BLaER1 treated with 17β-estradiol and CSF1 and Interleukin-3, amounts not matched to agents 10 nM and 100 nM (cell line): ENCODE measurements at regions not wholly inside any gene's neighbourhood (a gene's known extent, or its start where the extent isn't known, plus 50 kb on each side); places are given as distances from the start of the nearest gene placed in this dataset.

Experiments
- H3K27ac ChIP-seq, 11 experiments: shearing (Covaris generic); formaldehyde crosslinking; 2 replicates each; pipeline ENCODE4 v1.8.1; 2022
- H3K27me3 ChIP-seq, 11 experiments: shearing (Covaris generic); formaldehyde crosslinking; 2 replicates each; pipeline ENCODE4 v1.8.1; 2022
- H3K36me3 ChIP-seq, 11 experiments: shearing (Covaris generic); formaldehyde crosslinking; 2 replicates each; pipeline ENCODE4 v1.8.1; 2022
- H3K4me1 ChIP-seq, 10 experiments: shearing (Covaris generic); formaldehyde crosslinking; 2 replicates each; pipeline ENCODE4 v1.8.1; 2022
- H3K4me2 ChIP-seq, 11 experiments: shearing (Covaris generic); formaldehyde crosslinking; 2 replicates each; pipeline ENCODE4 v1.8.1; 2022
- H3K4me3 ChIP-seq, 10 experiments: shearing (Covaris generic); formaldehyde crosslinking; 2 replicates each; pipeline ENCODE4 v1.8.1; 2022
- H3K9ac ChIP-seq, 11 experiments: shearing (Covaris generic); formaldehyde crosslinking; 2 replicates each; pipeline ENCODE4 v1.8.1; 2022
- H3K9me3 ChIP-seq, 11 experiments: shearing (Covaris generic); formaldehyde crosslinking; replicated peaks in 1 of 11; 2 replicates each; pipeline ENCODE4 v1.8.1; 2022
- H4K20me1 ChIP-seq, 11 experiments: shearing (Covaris generic); formaldehyde crosslinking; 2 replicates each; pipeline ENCODE4 v1.8.1; 2022
- Cebpa-rat ChIP-seq, 11 experiments: shearing (Covaris generic); IDR thresholded peaks; 2 replicates each; pipeline ENCODE4 v1.8.1; 2022

DNA sequence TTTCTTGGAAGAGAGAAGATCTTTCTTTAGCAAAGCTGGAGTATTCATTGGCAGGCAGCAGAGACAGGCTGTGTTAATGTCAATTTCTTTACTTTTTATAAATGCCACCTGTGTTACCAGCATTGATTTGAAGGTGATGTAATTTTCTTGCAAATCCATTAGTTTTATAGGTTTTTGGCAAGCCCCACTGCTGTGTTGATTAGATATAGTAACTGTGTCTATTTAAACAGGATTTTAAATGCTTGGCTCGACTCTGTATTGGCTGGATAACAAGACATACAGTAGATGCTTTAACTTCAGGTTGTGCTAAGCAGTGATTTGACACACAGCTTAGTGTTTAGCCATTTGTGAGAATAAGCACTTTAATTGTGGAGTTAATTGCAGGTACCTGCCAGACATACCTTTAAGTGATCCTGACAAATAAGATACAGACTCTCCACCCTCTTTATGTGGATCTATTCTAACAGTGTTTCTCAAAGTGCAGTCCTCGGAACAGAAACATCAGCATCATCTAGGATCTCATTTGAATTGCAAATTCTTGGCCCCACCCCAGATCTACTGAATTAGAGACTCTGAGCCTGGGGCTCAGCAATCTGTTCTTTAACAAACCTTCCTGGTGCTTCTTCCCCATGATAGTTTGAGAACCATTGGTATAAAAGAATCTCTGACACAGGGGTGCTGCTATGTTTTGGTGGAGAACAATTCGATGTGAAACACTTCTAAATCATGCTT, 397.5 kb downstream of the HDGFL1 start:
- H3K27me3 ChIP-seq: no peaks in the 10 kb centered on the region
- H3K4me2 ChIP-seq: no peak overlapping the region

DNA sequence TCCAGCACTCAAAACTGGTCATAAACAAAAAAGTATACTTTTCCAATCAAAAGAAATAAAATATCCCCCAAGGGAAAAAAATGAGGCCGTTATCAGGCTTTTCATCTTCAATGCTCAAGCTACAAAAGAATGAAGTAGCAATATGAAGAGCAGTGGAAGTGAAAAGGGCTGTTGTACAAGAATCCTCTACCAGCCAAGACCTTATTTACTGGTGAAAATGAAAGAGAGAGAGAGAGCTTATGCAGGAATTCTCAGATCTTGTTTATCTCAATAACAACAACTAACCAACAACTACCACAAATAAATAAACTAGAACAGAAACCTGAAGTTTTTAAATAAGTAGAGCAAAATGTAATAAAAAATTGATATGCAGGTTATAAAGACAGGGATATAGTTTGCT, 400.6 kb downstream of the HDGFL1 start:
- H4K20me1 ChIP-seq: no peaks in the 10 kb centered on the region
- no peaks in the 10 kb centered on the region for H3K4me1 ChIP-seq
- no peak for TF ChIP-seq Cebpa-rat (IDR thresholded peaks at IDR 0.05)
- no peak overlapping the region for H3K27ac ChIP-seq
- H3K9ac ChIP-seq: no peak overlapping the region
- no peaks in the 10 kb centered on the region for H3K27me3 ChIP-seq
- H3K4me2 ChIP-seq: no peak overlapping the region
- no peak overlapping the region for H3K4me3 ChIP-seq
- no peaks in the 10 kb centered on the region for H3K9me3 ChIP-seq
- H3K36me3 ChIP-seq: no peaks in the 10 kb centered on the region

More for the DNA sequence above, 397.5 kb downstream of the HDGFL1 start:
- TF ChIP-seq Cebpa-rat (IDR thresholded peaks at IDR 0.05): no peak
- H3K4me1 ChIP-seq: no peaks in the 10 kb centered on the region
- H3K9ac ChIP-seq: no peak overlapping the region
- H3K27ac ChIP-seq: no peak overlapping the region
- H3K36me3 ChIP-seq: no peaks in the 10 kb centered on the region
- no peaks in the 10 kb centered on the region for H3K9me3 ChIP-seq
- no peak overlapping the region for H3K4me3 ChIP-seq
- no peaks in the 10 kb centered on the region for H4K20me1 ChIP-seq

DNA sequence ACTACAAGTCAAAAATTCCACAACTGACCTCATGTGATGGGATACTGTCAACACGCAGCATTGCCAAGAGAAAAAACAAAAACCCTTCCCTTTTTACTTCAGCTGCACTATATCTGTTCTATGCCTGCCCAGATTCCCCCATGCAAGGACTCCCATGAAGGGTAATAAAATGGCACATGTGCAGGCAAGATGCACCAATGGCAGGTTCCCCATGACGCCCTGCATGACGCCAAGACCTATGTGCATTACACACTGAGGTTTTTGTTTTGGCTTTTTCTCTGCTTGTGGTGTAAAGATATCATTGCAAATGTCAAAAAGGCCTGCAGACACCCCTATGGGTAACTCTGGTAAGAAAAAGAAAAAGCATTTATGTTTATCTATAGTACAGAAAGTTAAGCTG, 403.4 kb downstream of the HDGFL1 start:
- Histone ChIP-seq H3K36me3 (no peaks in the 10 kb centered on the region), H3K4me2 (no peak overlapping the region), H3K27ac (no peak overlapping the region), H3K4me1 (no peaks in the 10 kb centered on the region), H3K9ac (no peak overlapping the region), H4K20me1 (no peaks in the 10 kb centered on the region), H3K4me3 (no peak overlapping the region), H3K27me3 (no peaks in the 10 kb centered on the region), H3K9me3 (no peaks in the 10 kb centered on the region)
- no peak for TF ChIP-seq Cebpa-rat (IDR thresholded peaks at IDR 0.05)

DNA sequence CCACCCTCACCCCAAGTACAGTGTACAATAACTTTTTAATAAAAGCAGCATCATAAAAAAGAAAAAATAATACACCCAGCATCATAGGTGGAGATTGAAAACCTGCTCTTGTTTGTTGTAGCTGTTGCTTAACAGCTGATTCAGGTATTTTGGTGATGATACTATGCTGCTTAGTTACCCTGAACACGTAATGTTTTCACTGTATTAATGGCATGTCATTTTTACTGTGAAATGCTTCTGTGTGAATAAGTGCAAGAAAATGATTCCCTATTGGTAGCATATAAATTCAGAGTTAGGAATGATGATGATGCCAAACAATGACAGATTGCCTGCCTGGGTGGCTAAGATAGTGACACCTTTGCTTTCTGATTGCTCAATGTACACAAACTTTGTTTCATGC, 405.7 kb downstream of the HDGFL1 start:
- Histone ChIP-seq H3K27ac (no peak overlapping the region), H3K4me2 (no peak overlapping the region), H3K9me3 (no peaks in the 10 kb centered on the region; a peak in 1 of 22 replicates), H3K36me3 (no peaks in the 10 kb centered on the region), H3K27me3 (no peaks in the 10 kb centered on the region), H3K9ac (no peak overlapping the region), H4K20me1 (no peaks in the 10 kb centered on the region), H3K4me3 (no peak overlapping the region), H3K4me1 (no peaks in the 10 kb centered on the region)
- no peak for TF ChIP-seq Cebpa-rat (IDR thresholded peaks at IDR 0.05)

DNA sequence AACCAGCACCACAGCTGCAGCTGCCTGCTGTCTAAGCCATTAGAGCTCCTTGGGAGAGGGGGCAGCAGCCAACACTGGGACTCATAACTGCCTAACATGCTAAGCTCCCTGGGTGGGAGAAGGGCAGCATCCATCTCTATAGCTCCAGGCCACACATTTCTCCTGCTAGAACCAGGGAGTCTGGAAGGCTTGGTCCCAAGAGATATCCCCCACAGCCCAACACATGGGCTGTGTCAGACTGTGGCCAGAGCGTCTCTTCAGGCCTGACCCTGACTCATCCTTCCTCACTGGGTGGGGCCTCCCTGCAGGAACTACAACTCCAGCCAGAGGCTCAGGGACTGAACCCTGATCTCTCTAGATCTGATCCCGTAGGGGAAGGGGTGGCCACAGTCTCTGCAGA, 411.1 kb downstream of the HDGFL1 start:
- H3K36me3 ChIP-seq: no peaks in the 10 kb centered on the region
- peak overlapping the region in 2 of 11 experiments; percentile 3 to 6; a peak in 2 of 22 replicates for H3K4me2 ChIP-seq
- H3K27ac ChIP-seq: no peak overlapping the region
- no peak for TF ChIP-seq Cebpa-rat (IDR thresholded peaks at IDR 0.05)
- H4K20me1 ChIP-seq: no peaks in the 10 kb centered on the region
- H3K4me3 ChIP-seq: no peak overlapping the region
- H3K4me1 ChIP-seq: peaks cover 0 to 7% (median 0%) of the 10 kb centered on the region in 10 experiments; a peak in 4 of 20 replicates
- H3K9ac ChIP-seq: no peak overlapping the region
- no peaks in the 10 kb centered on the region for H3K27me3 ChIP-seq
- no peaks in the 10 kb centered on the region; a peak in 2 of 22 replicates for H3K9me3 ChIP-seq

DNA sequence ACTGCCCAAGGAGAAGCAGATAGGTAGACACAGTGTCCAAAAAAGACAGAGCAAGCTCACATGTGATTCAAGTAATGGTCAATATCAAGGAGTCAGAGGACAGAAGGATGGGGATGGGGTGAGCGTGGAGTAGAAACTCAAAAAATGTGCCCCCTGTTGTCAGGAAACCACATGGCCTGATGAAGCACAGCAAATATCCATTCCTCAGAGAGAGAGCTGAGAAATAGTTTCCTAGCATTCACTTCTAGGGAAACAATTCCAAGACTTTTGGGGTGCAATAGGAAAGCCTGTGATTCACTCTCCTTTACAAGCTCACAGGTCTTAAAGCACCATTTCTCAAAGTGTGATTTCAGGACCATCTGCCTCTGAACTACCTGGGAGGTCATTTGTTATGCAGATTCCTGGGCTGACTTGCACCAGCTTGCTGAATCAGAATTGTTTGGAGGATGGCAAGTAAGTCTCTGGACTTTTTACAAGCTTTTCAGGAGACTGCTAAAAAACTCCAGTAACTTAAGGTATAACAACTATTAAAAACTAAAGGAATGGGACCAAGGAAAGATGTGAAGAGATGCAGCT, 432.8 kb downstream of the HDGFL1 start:
- Histone ChIP-seq H3K36me3 (no peaks in the 10 kb centered on the region), H3K27ac (no peak overlapping the region), H3K4me1 (no peaks in the 10 kb centered on the region), H3K9me3 (peaks cover 0 to 3% (median 0%) of the 10 kb centered on the region in 11 experiments; a peak in 1 of 22 replicates), H3K9ac (no peak overlapping the region), H4K20me1 (no peaks in the 10 kb centered on the region), H3K4me3 (no peak overlapping the region), H3K27me3 (no peaks in the 10 kb centered on the region), H3K4me2 (no peak overlapping the region)
- no peak for TF ChIP-seq Cebpa-rat (IDR thresholded peaks at IDR 0.05)

DNA sequence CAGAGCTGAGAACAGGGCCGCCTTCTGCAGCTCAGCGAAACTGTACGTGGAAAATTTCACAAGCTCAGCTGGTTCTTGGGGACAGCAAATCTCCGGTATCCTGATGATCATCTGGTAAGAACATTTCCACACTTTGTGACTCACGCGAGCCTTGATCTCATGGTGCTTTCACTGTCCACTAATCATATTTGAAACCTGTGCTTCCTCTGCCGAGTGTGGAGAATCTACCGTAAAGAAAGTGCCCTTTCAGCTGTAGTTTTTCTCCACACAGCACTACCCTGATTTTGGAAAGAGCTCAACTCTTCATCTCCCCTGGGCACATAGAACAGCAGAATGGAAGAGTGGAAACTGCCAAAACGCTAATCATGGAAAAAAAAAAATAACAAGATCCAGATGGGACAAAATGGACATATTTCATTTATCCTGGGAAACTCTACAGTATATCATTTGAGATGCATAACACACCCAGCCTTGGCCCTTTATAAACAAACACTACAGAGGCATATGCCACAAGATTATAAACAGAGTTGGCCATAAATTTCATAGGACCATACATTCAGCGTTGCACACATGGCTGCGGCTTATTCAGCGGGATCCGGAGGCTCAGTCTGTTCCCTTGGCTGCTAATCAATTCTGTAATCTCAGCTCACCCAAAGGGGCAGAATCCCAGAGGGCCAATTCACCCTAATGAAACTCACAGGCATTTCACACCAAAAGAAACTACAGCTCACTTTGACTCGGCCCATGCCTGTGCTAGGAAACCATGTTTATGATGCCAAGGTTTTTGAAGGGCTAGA, 434.5 kb downstream of the HDGFL1 start:
- H3K4me2 ChIP-seq: no peak overlapping the region
- H3K4me3 ChIP-seq: no peak overlapping the region
- H3K36me3 ChIP-seq: no peaks in the 10 kb centered on the region
- H3K4me1 ChIP-seq: no peaks in the 10 kb centered on the region
- no peaks in the 10 kb centered on the region for H4K20me1 ChIP-seq
- H3K9me3 ChIP-seq: peaks cover 0 to 3% (median 0%) of the 10 kb centered on the region in 11 experiments; a peak in 1 of 22 replicates
- TF ChIP-seq Cebpa-rat (IDR thresholded peaks at IDR 0.05): no peak
- no peak overlapping the region for H3K9ac ChIP-seq
- H3K27me3 ChIP-seq: no peaks in the 10 kb centered on the region
- no peak overlapping the region for H3K27ac ChIP-seq

DNA sequence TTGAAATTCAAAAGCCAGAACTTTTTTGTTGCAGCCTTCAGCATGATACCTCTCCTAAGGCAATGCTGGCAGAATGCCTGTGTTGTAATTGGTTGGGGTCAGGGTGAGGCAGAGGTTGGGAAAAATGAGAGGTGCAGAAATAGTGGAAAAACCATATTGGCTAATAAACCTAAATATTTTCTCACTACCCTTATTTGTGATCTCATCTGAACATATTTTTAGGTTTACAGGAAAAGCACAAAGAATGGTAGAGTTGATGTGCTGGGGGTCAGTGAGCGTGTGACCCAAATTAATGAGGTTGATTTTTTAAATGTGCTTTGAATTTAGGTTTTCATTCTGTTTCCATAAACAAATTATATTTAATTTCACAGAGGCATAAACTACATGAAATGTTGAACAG, 437.3 kb downstream of the HDGFL1 start:
- H3K4me2 ChIP-seq: no peak overlapping the region
- no peaks in the 10 kb centered on the region for H3K36me3 ChIP-seq
- no peak overlapping the region for H3K27ac ChIP-seq
- H4K20me1 ChIP-seq: no peaks in the 10 kb centered on the region
- no peak overlapping the region for H3K4me3 ChIP-seq
- TF ChIP-seq Cebpa-rat (IDR thresholded peaks at IDR 0.05): no peak
- no peaks in the 10 kb centered on the region for H3K27me3 ChIP-seq
- no peak overlapping the region for H3K9ac ChIP-seq
- H3K9me3 ChIP-seq: no peaks in the 10 kb centered on the region
- no peaks in the 10 kb centered on the region for H3K4me1 ChIP-seq

DNA sequence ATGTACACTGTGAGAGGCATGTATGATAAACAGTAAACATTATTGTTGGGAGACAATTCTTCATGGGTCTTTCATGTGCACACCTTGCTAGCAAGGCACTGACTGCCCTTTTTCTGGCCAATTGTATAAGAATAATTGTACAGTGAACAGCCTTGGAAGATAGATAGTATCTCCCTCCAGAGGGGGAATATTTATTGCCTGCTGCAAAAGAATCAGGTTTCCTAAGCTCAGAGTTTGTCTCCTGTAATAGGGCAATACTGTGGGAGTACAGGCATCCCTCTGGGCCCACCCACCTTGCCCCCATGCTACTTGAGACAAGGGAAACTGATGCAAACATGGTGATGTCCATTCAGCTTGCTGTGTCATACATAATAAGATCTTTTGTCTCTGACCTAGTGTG, 442.2 kb downstream of the HDGFL1 start:
- Histone ChIP-seq H3K27ac (no peak overlapping the region), H3K27me3 (no peaks in the 10 kb centered on the region), H4K20me1 (no peaks in the 10 kb centered on the region), H3K4me1 (no peaks in the 10 kb centered on the region), H3K9me3 (no peaks in the 10 kb centered on the region), H3K4me2 (no peak overlapping the region), H3K9ac (no peak overlapping the region), H3K36me3 (no peaks in the 10 kb centered on the region), H3K4me3 (no peak overlapping the region)
- TF ChIP-seq Cebpa-rat (IDR thresholded peaks at IDR 0.05): no peak
